CD4-positive, alpha-beta T cell (primary cell): ENCODE measurements at regions not wholly inside any gene's neighbourhood (a gene's known extent, or its start where the extent isn't known, plus 50 kb on each side); places are given as distances from the start of the nearest gene placed in this dataset.
A peak's percentile ranks its signal among the peaks of the same experiment; 100 is the strongest.

Experiments
- ATAC-seq: fragments of 200-7000 bp; cut with Tn5 transposase; one replicate; pipeline ENCODE4 v1.10.0; 2022; ENCODE audit warnings: mild to moderate bottlenecking; ENCODE audit not compliant: poor library complexity
- CTCF ChIA-PET: fragments of 350-600 bp; sonication (Branson Sonifier 250); formaldehyde crosslinking; loops from one replicate; lab custom pipeline; 2021; ENCODE audit warnings: antibody characterized with exemption, inconsistent platforms; lab: Charles Lee
- POLR2A ChIA-PET: fragments of 350-600 bp; sonication (Branson Sonifier 250); formaldehyde crosslinking; loops from one replicate; lab custom pipeline; 2021; ENCODE audit warnings: antibody characterized with exemption, inconsistent platforms; lab: Charles Lee
- DNase-seq, 14 experiments: peaks; one replicate each; pipeline ENCODE4 v3.0.0-alpha.2; 2013 to 2020; ENCODE audit warnings: mixed read lengths in 2 of 14
- H3K27ac ChIP-seq, 2 donors: one replicate each; pipeline versions ENCODE4 v1.5.1 to v1.7.0; 2013; ENCODE audit warnings: low read length in 2 of 2, low read depth in 1 of 2, mild to moderate bottlenecking in 1 of 2
- H3K27me3 ChIP-seq, 2 experiments: 1 replicate in 1 of 2; 2 replicates in 1 of 2; pipeline versions ENCODE4 v1.6.1 to v1.7.0; 2013; ENCODE audit warnings: low read length in 2 of 2, control low read depth in 1 of 2, mild to moderate bottlenecking in 1 of 2, moderate library complexity in 1 of 2; ENCODE audit not compliant: insufficient read depth in 2 of 2, control insufficient read depth in 1 of 2
- H3K36me3 ChIP-seq: one replicate; pipeline ENCODE4 v1.6.1; 2013; ENCODE audit warnings: low read length, control low read depth; ENCODE audit not compliant: insufficient read depth
- H3K4me1 ChIP-seq: one replicate; pipeline ENCODE4 v1.6.1; 2013; ENCODE audit warnings: low read length, control low read depth; ENCODE audit not compliant: insufficient read depth
- H3K4me3 ChIP-seq: one replicate; pipeline ENCODE4 v1.5.1; 2013; ENCODE audit warnings: mild to moderate bottlenecking, low read length, moderate library complexity
- H3K9me3 ChIP-seq, 2 experiments: 1 replicate in 1 of 2; 2 replicates in 1 of 2; pipeline versions ENCODE4 v1.6.1 to v1.7.0; 2013; ENCODE audit warnings: low read length in 2 of 2, mild to moderate bottlenecking in 2 of 2, control low read depth in 1 of 2, moderate library complexity in 1 of 2; ENCODE audit not compliant: control insufficient read depth in 1 of 2, insufficient read depth in 1 of 2
- H3K27ac Mint-ChIP-seq: one replicate; pipeline ENCODE4 v1.8.0; 2020; ENCODE audit warnings: mixed read lengths
- H3K27me3 Mint-ChIP-seq: one replicate; pipeline ENCODE4 v1.8.0; 2021; ENCODE audit warnings: mixed read lengths
- H3K36me3 Mint-ChIP-seq: one replicate; pipeline ENCODE4 v1.8.0; 2021; ENCODE audit warnings: low read depth, mixed read lengths
- H3K4me1 Mint-ChIP-seq: one replicate; pipeline ENCODE4 v1.8.0; 2021; ENCODE audit warnings: low read depth, mixed read lengths
- H3K4me3 Mint-ChIP-seq: one replicate; pipeline ENCODE4 v1.8.0; 2020; ENCODE audit warnings: mild to moderate bottlenecking, mixed read lengths
- H3K9me3 Mint-ChIP-seq: one replicate; pipeline ENCODE4 v1.8.0; 2020; ENCODE audit warnings: mixed read lengths
- intact Hi-C, 2 experiments: fragments of 100-400 bp; cut with DNase I in 1 of 2; cut with micrococcal nuclease in 1 of 2; formaldehyde crosslinking; loops; one replicate each; pipeline versions ENCODE4 v1.15.1 to v1.9.0; 2023 to 2025; cut with DNase I, micrococcal nuclease
- TF ChIP-seq, protein P1 (sequence below): fragments of 200-600 bp; IDR thresholded peaks from one replicate; pipeline ENCODE4 v1.8.0; 2022; ENCODE audit warnings: antibody characterized with exemption, mild to moderate bottlenecking

DNA sequence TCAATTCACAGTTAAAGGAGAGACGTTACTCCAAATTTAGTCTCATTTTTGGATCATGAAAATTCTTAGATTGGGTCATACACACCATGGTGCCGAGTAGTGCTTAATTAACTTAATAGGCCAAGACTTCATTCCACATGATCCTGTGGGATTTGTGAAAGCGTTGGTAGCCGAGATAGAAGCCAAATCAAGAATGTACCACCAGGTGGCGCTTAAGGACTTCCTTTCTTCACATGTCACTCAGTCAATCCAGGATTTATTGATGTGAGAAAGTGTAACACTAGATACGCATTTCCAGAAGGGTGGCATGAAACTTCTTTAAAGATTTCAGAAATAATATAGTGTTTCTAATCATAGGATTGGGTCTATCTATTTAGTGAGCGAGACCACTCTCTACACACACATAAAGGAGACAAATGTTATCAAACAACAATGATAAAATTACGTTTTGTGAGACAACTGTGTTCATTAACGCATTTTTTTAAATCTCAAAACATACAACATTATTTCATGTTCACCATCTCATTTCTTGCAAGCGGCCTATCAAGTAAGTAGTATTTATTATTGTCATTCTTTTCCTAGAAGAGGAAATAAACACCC is 436.1 kb downstream of the CHL1 start:
- no peaks in the 10 kb centered on the region for H3K36me3 ChIP-seq
- H3K4me1 ChIP-seq, result no peaks in the 10 kb centered on the region
- Mint-ChIP-seq H3K4me3 (no peak overlapping the region), H3K27me3 (no peaks in the 10 kb centered on the region), H3K9me3 (no peaks in the 10 kb centered on the region), H3K36me3 (no peaks in the 10 kb centered on the region), H3K4me1 (no peaks in the 10 kb centered on the region), H3K27ac (no peak overlapping the region)
- no peaks in the 10 kb centered on the region for H3K27me3 ChIP-seq
- no peak overlapping the region for H3K27ac ChIP-seq
- CTCF ChIA-PET, result no interaction called here
- intact Hi-C loops, result no loop called here
- no peak for ATAC-seq
- TF ChIP-seq, protein P1, sequence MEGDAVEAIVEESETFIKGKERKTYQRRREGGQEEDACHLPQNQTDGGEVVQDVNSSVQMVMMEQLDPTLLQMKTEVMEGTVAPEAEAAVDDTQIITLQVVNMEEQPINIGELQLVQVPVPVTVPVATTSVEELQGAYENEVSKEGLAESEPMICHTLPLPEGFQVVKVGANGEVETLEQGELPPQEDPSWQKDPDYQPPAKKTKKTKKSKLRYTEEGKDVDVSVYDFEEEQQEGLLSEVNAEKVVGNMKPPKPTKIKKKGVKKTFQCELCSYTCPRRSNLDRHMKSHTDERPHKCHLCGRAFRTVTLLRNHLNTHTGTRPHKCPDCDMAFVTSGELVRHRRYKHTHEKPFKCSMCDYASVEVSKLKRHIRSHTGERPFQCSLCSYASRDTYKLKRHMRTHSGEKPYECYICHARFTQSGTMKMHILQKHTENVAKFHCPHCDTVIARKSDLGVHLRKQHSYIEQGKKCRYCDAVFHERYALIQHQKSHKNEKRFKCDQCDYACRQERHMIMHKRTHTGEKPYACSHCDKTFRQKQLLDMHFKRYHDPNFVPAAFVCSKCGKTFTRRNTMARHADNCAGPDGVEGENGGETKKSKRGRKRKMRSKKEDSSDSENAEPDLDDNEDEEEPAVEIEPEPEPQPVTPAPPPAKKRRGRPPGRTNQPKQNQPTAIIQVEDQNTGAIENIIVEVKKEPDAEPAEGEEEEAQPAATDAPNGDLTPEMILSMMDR, result peak; percentile 32
- DNase-seq, result peak in 4 of 14 experiments; percentile 9 to 26 (median 22)
- no peaks in the 10 kb centered on the region for H3K9me3 ChIP-seq
- no peak overlapping the region for H3K4me3 ChIP-seq
- POLR2A ChIA-PET, result no interaction called here

DNA sequence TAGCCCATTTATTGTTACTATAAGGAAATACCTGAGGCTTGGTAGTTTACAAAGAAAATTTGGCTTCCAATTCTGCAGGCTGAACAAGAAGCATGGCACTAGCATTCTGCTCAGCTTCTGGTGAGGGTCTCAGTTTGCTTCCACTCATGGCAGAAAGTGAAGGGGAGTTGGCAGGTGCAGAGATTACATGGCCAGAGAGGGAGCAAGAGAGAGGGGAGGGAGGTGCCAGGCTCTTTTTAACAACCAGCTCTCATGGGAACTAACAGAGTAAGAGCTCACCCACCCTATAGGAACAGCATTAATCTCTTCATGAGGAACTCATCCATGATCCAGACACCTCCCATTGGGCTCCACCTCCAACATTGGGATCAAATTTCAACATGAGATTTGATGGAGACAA is 437.9 kb downstream of the CHL1 start:
- H3K4me1 Mint-ChIP-seq, result no peaks in the 10 kb centered on the region
- no peak overlapping the region for H3K27ac ChIP-seq
- ATAC-seq, result no peak
- DNase-seq, result no peak
- ChIA-PET POLR2A (no interaction called here), CTCF (no interaction called here)
- H3K4me1 ChIP-seq, result no peaks in the 10 kb centered on the region
- no peaks in the 10 kb centered on the region for H3K9me3 ChIP-seq
- H3K36me3 Mint-ChIP-seq, result no peaks in the 10 kb centered on the region
- H3K27ac Mint-ChIP-seq, result no peak overlapping the region
- no peaks in the 10 kb centered on the region for H3K27me3 Mint-ChIP-seq
- no peaks in the 10 kb centered on the region for H3K9me3 Mint-ChIP-seq
- TF ChIP-seq, protein P1, result no peak
- intact Hi-C loops, result no loop called here
- no peaks in the 10 kb centered on the region for H3K27me3 ChIP-seq
- no peak overlapping the region for H3K4me3 ChIP-seq
- H3K4me3 Mint-ChIP-seq, result no peak overlapping the region
- H3K36me3 ChIP-seq, result no peaks in the 10 kb centered on the region

DNA sequence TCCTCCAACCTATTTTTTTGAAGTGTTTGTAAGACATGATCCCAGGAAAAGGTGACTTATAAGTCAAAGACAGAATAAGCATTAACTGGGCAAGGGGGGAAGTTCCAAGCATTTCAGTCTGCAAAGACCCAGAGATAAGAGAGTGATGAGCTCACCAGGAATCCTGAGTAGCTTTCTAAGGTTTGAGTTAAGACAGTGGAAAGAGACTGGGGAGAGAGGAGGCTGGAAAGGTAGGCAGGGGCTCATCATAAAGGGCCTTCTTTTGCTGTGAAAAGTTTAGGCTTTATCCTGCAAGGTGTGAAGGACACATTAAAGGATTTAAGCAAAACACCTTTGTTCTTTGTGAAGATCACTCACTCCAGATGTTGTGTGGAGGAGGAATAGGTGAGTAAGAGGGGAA is 438.8 kb downstream of the CHL1 start:
- Mint-ChIP-seq H3K9me3 (no peaks in the 10 kb centered on the region), H3K4me1 (no peaks in the 10 kb centered on the region), H3K27ac (no peak overlapping the region), H3K36me3 (no peaks in the 10 kb centered on the region), H3K27me3 (no peaks in the 10 kb centered on the region), H3K4me3 (no peak overlapping the region)
- no peaks in the 10 kb centered on the region for H3K27me3 ChIP-seq
- no peaks in the 10 kb centered on the region for H3K36me3 ChIP-seq
- TF ChIP-seq, protein P1, result no peak
- DNase-seq (no peak), ATAC-seq (no peak)
- ChIA-PET CTCF (no interaction called here), POLR2A (no interaction called here)
- no peaks in the 10 kb centered on the region for H3K4me1 ChIP-seq
- no peak overlapping the region for H3K4me3 ChIP-seq
- no peaks in the 10 kb centered on the region for H3K9me3 ChIP-seq
- no peak overlapping the region for H3K27ac ChIP-seq
- intact Hi-C loops, result no loop called here
